A549 (cell line): ENCODE measurements at regions not wholly inside any gene's neighbourhood (a gene's known extent, or its start where the extent isn't known, plus 50 kb on each side); places are given as distances from the start of the nearest gene placed in this dataset.

Experiments used
- ATAC-seq, 2 experiments: fragments of 200-7000 bp in 1 of 2; fragments of >200 bp in 1 of 2; cut with Nextera tagmentation in 1 of 2; cut with Tn5 transposase in 1 of 2; 3 replicates each; pipeline versions ENCODE4 v1.8.0 to v1.9.1; 2018 to 2020; ENCODE audit warnings: mild to moderate bottlenecking in 1 of 2, moderate library complexity in 1 of 2
- CTCF ChIA-PET: fragments of 300-600 bp; sonication (Branson Sonifier 250); formaldehyde crosslinking; extraction: SDS; loops from one replicate; lab custom pipeline; 2021; ENCODE audit warnings: antibody characterized with exemption, inconsistent platforms; lab: Yijun Ruan, JAX
- POLR2A ChIA-PET: fragments of 350-600 bp; formaldehyde crosslinking; extraction: SDS; loops from one replicate; lab custom pipeline; 2021; ENCODE audit warnings: antibody characterized with exemption, inconsistent platforms; lab: Yijun Ruan, JAX
- DNase-seq, 2 experiments: peaks; one replicate each; pipeline versions ENCODE4 v3.0.0 to v3.0.0-alpha.2; 2011 to 2016; ENCODE audit warnings: low read depth in 1 of 2, low spot score in 1 of 2
- FAIRE-seq: peaks from 2 replicates; lab custom pipeline; 2011; peaks lifted over from hg19 to GRCh38; lab: Jason Lieb, UNC
- H3K27ac ChIP-seq, 2 experiments: fragments of >200 bp; sonication (Bioruptor Twin); formaldehyde crosslinking; 3 replicates each; pipeline ENCODE4 v1.5.1; 2016 to 2017
- H3K4me1 ChIP-seq: fragments of >200 bp; sonication (Bioruptor Twin); formaldehyde crosslinking; 3 replicates; pipeline ENCODE4 v1.6.1; 2016
- H3K4me2 ChIP-seq: fragments of >200 bp; sonication (Bioruptor Twin); formaldehyde crosslinking; 3 replicates; pipeline ENCODE4 v1.6.1; 2016
- H3K4me3 ChIP-seq: fragments of >200 bp; sonication (Bioruptor Twin); formaldehyde crosslinking; 3 replicates; pipeline ENCODE4 v1.5.1; 2016
- H3K9me3 ChIP-seq: fragments of >200 bp; sonication (Bioruptor Twin); formaldehyde crosslinking; 3 replicates; pipeline ENCODE4 v1.6.1; 2016
- CEBPB ChIP-seq, 2 experiments: fragments of >200 bp in 1 of 2; sonication (Bioruptor Twin) in 1 of 2; formaldehyde crosslinking in 1 of 2; IDR thresholded peaks; 2 replicates each; pipeline ENCODE4 v1.6.1; 2012 to 2016
- EHF ChIP-seq: fragments of 250-450 bp; sonication (Bioruptor Pico); IDR thresholded peaks from 2 replicates; pipeline ENCODE4 v1.5.0; 2020; ENCODE audit warnings: mild to moderate bottlenecking
- EHMT2 ChIP-seq: fragments of 200-600 bp; sonication (generic); IDR thresholded peaks from 2 replicates; pipeline ENCODE4 v1.6.1; 2016; ENCODE audit warnings: antibody characterized with exemption, low read depth, mild to moderate bottlenecking, moderate library complexity
- EP300 ChIP-seq, 2 experiments: fragments of >200 bp; sonication (Bioruptor Twin); formaldehyde crosslinking; IDR thresholded peaks; 2 replicates in 1 of 2; 3 replicates in 1 of 2; pipeline ENCODE4 v1.6.1; 2016 to 2017
- HDAC2 ChIP-seq: fragments of 200-600 bp; sonication (generic); IDR thresholded peaks from 2 replicates; pipeline ENCODE4 v1.6.1; 2016
- HEYL ChIP-seq: fragments of 250-450 bp; sonication (Bioruptor Pico); IDR thresholded peaks from 2 replicates; pipeline ENCODE4 v1.8.0; 2021; ENCODE audit warnings: mild to moderate bottlenecking, moderate library complexity
- HOXA7 ChIP-seq: fragments of 250-450 bp; sonication (Bioruptor Pico); IDR thresholded peaks from 2 replicates; pipeline ENCODE4 v1.5.0; 2020; ENCODE audit warnings: mild to moderate bottlenecking, moderate library complexity
- HOXB13 ChIP-seq: fragments of 250-450 bp; sonication (Bioruptor Pico); IDR thresholded peaks from 2 replicates; pipeline ENCODE4 v1.5.0; 2020; ENCODE audit warnings: low read depth, mild to moderate bottlenecking, moderate library complexity
- HOXB5 ChIP-seq: fragments of 250-450 bp; sonication (Bioruptor Pico); IDR thresholded peaks from 2 replicates; pipeline ENCODE4 v1.5.0; 2020; ENCODE audit warnings: mild to moderate bottlenecking, moderate library complexity
- JUNB ChIP-seq: fragments of >200 bp; sonication (Bioruptor Twin); formaldehyde crosslinking; IDR thresholded peaks from 2 replicates; pipeline ENCODE4 v1.6.1; 2016
- KDM1A ChIP-seq: fragments of 200-600 bp; sonication (generic); IDR thresholded peaks from 2 replicates; pipeline ENCODE4 v1.6.1; 2016; ENCODE audit warnings: low read depth, mild to moderate bottlenecking
- KDM5A ChIP-seq: fragments of 200-600 bp; sonication (generic); IDR thresholded peaks from 2 replicates; pipeline ENCODE4 v1.6.1; 2016; ENCODE audit warnings: antibody characterized with exemption, mild to moderate bottlenecking
- MAZ ChIP-seq: fragments of 150-350 bp; IDR thresholded peaks from 2 replicates; pipeline ENCODE4 v1.6.1; 2014; ENCODE audit warnings: antibody characterized with exemption, low read depth, low read length, borderline replicate concordance
- MYC ChIP-seq: IDR thresholded peaks from 2 replicates; pipeline ENCODE4 v1.6.1; 2012; ENCODE audit warnings: mild to moderate bottlenecking, inconsistent platforms, low read length, improper control_type of control experiment, borderline replicate concordance
- NR3C1 ChIP-seq: fragments of >200 bp; sonication (Bioruptor Twin); formaldehyde crosslinking; IDR thresholded peaks from 3 replicates; pipeline ENCODE4 v1.6.1; 2017
- POLR2AphosphoS2 ChIP-seq: conservative IDR thresholded peaks from 2 replicates; pipeline ENCODE4 v1.6.1; 2012; ENCODE audit warnings: low read length, improper control_type of control experiment, inconsistent platforms
- RARB ChIP-seq: fragments of 250-450 bp; sonication (Bioruptor Pico); IDR thresholded peaks from 2 replicates; pipeline ENCODE4 v1.8.0; 2021; ENCODE audit warnings: mild to moderate bottlenecking, moderate library complexity
- SMC3 ChIP-seq: fragments of >200 bp; sonication (Bioruptor Twin); formaldehyde crosslinking; IDR thresholded peaks from 3 replicates; pipeline ENCODE4 v1.6.1; 2018; ENCODE audit warnings: inconsistent platforms
- SREBF2 ChIP-seq: fragments of 450-650 bp; IDR thresholded peaks from 2 replicates; pipeline ENCODE4 v1.6.1; 2014; ENCODE audit warnings: mild to moderate bottlenecking, moderate library complexity
- TFCP2L1 ChIP-seq: fragments of 250-450 bp; sonication (Bioruptor Pico); IDR thresholded peaks from 2 replicates; pipeline ENCODE4 v1.5.0; 2021; ENCODE audit warnings: mild to moderate bottlenecking
- TP53 ChIP-seq: fragments of 250-450 bp; sonication (Bioruptor Pico); IDR thresholded peaks from 2 replicates; pipeline ENCODE4 v1.5.0; 2021; ENCODE audit warnings: mild to moderate bottlenecking, moderate library complexity
- ZC3H11A ChIP-seq: fragments of 450-650 bp; IDR thresholded peaks from 2 replicates; pipeline ENCODE4 v1.6.1; 2014; ENCODE audit warnings: antibody characterized with exemption, mild to moderate bottlenecking
- ZFP36 ChIP-seq: fragments of 450-650 bp; IDR thresholded peaks from 2 replicates; pipeline ENCODE4 v1.6.1; 2014; ENCODE audit warnings: borderline replicate concordance; ENCODE audit not compliant: partially characterized antibody
- ZNF302 ChIP-seq: fragments of 250-450 bp; sonication (Bioruptor Pico); IDR thresholded peaks from 2 replicates; pipeline ENCODE4 v1.9.0; 2021; ENCODE audit warnings: inconsistent platforms, mild to moderate bottlenecking, moderate library complexity
- WGBS: methylation state at CpG from one replicate; pipeline ENCODE4 v1.1.6; 2017; ENCODE audit errors: missing lambda C conversion rate; 5-methylcytosine and 5-hydroxymethylcytosine counted together
- TF ChIP-seq, protein P1 (sequence below): fragments of 250-450 bp; sonication (Bioruptor Pico); IDR thresholded peaks from 2 replicates; pipeline ENCODE4 v1.5.0; 2020; ENCODE audit warnings: low read depth, mild to moderate bottlenecking, moderate library complexity
- TF ChIP-seq, protein P2 (sequence below): IDR thresholded peaks from 2 replicates; pipeline ENCODE4 v1.6.1; 2012
- TF ChIP-seq, protein P3 (sequence below): fragments of >200 bp; sonication (Bioruptor Twin); formaldehyde crosslinking; IDR thresholded peaks from 3 replicates; pipeline ENCODE4 v1.6.1; 2016
- TF ChIP-seq, protein P4 (sequence below): fragments of 150-350 bp; IDR thresholded peaks from 2 replicates; pipeline ENCODE4 v1.6.1; 2014; ENCODE audit warnings: low read depth, mild to moderate bottlenecking, low read length
- TF ChIP-seq, protein P5 (sequence below): fragments of 450-650 bp; IDR thresholded peaks from 2 replicates; pipeline ENCODE4 v1.6.1; 2014; ENCODE audit warnings: antibody characterized with exemption
- TF ChIP-seq, protein P6 (sequence below): fragments of >200 bp; sonication (Bioruptor Twin); formaldehyde crosslinking; IDR thresholded peaks from 3 replicates; pipeline ENCODE4 v1.5.1; 2016

DNA sequence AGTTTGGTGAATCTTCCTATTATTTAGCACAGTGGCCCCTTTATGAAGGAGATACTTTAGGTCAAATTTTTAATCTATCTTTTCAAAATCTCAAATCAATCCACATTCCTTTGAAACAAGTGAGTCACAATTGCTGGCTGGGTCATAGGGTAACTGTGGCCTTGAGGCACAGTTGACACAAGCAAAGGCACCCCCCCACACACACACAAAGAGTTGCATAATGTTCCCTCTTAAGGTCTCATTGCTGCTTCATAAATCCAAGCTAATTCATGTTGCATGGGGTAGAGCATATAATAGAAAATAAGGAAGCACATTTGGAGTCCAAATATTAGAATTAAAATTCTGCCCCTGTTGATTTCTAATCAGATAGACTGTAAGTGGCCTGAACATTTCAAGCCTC lies 171.5 kb downstream of the DLEU7 start:
- ATAC-seq, result no peak
- TF ChIP-seq CEBPB (IDR thresholded peaks at IDR 0.05), result no peak
- no peak for TF ChIP-seq HOXB5 (CRISPR knock-in tag)
- TF ChIP-seq HOXB13 (CRISPR knock-in tag), result no peak
- no peak for TF ChIP-seq HEYL
- no peak for TF ChIP-seq POLR2AphosphoS2
- TF ChIP-seq, protein P1, sequence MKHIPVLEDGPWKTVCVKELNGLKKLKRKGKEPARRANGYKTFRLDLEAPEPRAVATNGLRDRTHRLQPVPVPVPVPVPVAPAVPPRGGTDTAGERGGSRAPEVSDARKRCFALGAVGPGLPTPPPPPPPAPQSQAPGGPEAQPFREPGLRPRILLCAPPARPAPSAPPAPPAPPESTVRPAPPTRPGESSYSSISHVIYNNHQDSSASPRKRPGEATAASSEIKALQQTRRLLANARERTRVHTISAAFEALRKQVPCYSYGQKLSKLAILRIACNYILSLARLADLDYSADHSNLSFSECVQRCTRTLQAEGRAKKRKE (CRISPR knock-in tag), result no peak
- TF ChIP-seq, protein P2, sequence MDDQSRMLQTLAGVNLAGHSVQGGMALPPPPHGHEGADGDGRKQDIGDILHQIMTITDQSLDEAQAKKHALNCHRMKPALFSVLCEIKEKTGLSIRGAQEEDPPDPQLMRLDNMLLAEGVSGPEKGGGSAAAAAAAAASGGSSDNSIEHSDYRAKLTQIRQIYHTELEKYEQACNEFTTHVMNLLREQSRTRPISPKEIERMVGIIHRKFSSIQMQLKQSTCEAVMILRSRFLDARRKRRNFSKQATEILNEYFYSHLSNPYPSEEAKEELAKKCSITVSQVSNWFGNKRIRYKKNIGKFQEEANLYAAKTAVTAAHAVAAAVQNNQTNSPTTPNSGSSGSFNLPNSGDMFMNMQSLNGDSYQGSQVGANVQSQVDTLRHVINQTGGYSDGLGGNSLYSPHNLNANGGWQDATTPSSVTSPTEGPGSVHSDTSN, result no peak
- TF ChIP-seq KDM1A, result no peak
- TF ChIP-seq, protein P3, sequence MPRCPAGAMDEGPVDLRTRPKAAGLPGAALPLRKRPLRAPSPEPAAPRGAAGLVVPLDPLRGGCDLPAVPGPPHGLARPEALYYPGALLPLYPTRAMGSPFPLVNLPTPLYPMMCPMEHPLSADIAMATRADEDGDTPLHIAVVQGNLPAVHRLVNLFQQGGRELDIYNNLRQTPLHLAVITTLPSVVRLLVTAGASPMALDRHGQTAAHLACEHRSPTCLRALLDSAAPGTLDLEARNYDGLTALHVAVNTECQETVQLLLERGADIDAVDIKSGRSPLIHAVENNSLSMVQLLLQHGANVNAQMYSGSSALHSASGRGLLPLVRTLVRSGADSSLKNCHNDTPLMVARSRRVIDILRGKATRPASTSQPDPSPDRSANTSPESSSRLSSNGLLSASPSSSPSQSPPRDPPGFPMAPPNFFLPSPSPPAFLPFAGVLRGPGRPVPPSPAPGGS, result no peak
- TF ChIP-seq SMC3, result no peak
- TF ChIP-seq HDAC2, result no peak
- TF ChIP-seq EHMT2, result no peak
- TF ChIP-seq, protein P4, sequence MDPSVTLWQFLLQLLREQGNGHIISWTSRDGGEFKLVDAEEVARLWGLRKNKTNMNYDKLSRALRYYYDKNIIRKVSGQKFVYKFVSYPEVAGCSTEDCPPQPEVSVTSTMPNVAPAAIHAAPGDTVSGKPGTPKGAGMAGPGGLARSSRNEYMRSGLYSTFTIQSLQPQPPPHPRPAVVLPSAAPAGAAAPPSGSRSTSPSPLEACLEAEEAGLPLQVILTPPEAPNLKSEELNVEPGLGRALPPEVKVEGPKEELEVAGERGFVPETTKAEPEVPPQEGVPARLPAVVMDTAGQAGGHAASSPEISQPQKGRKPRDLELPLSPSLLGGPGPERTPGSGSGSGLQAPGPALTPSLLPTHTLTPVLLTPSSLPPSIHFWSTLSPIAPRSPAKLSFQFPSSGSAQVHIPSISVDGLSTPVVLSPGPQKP, result no peak
- TF ChIP-seq, protein P5, sequence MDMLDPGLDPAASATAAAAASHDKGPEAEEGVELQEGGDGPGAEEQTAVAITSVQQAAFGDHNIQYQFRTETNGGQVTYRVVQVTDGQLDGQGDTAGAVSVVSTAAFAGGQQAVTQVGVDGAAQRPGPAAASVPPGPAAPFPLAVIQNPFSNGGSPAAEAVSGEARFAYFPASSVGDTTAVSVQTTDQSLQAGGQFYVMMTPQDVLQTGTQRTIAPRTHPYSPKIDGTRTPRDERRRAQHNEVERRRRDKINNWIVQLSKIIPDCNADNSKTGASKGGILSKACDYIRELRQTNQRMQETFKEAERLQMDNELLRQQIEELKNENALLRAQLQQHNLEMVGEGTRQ, result no peak
- TF ChIP-seq TFCP2L1 (CRISPR knock-in tag), result no peak
- TF ChIP-seq NR3C1, result no peak
- TF ChIP-seq HOXA7, result no peak
- no peak for DNase-seq
- Histone ChIP-seq H3K4me3 (no peak overlapping the region), H3K4me2 (no peak overlapping the region), H3K4me1 (no peaks in the 10 kb centered on the region), H3K27ac (no peak overlapping the region), H3K9me3 (no peaks in the 10 kb centered on the region)
- FAIRE-seq, result no peak
- ChIA-PET POLR2A (no interaction called here), CTCF (no interaction called here)

DNA sequence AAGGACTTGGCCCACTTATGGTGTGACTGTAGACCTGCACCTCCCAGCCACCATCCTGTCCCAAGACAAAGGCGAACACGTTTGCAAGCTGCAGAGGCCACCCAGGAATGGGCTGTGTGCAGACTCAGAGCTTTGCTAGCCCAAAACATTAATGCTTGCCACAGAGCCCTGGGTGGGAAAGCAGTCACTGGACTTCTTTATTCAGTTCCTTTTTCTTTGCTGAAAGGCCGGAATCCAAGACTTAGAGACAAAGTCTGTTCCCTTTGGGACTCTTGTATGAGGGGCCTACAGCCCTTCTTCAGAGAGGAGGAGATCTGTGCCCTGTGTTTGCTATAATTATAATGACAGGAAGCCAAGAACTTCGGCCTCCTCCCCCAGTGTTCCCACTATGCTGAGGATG lies 167.8 kb downstream of the DLEU7 start:
- no peak for ATAC-seq
- TF ChIP-seq ZC3H11A, result no peak
- TF ChIP-seq, protein P5, result no peak
- TF ChIP-seq MAZ, result no peak
- TF ChIP-seq, protein P1 (CRISPR knock-in tag), result no peak
- no peak for TF ChIP-seq TP53
- TF ChIP-seq MYC, result no peak
- no peak for TF ChIP-seq CEBPB (IDR thresholded peaks at IDR 0.05)
- TF ChIP-seq, protein P6, sequence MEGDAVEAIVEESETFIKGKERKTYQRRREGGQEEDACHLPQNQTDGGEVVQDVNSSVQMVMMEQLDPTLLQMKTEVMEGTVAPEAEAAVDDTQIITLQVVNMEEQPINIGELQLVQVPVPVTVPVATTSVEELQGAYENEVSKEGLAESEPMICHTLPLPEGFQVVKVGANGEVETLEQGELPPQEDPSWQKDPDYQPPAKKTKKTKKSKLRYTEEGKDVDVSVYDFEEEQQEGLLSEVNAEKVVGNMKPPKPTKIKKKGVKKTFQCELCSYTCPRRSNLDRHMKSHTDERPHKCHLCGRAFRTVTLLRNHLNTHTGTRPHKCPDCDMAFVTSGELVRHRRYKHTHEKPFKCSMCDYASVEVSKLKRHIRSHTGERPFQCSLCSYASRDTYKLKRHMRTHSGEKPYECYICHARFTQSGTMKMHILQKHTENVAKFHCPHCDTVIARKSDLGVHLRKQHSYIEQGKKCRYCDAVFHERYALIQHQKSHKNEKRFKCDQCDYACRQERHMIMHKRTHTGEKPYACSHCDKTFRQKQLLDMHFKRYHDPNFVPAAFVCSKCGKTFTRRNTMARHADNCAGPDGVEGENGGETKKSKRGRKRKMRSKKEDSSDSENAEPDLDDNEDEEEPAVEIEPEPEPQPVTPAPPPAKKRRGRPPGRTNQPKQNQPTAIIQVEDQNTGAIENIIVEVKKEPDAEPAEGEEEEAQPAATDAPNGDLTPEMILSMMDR, result no peak
- TF ChIP-seq SREBF2, result no peak
- TF ChIP-seq EP300 (IDR thresholded peaks at IDR 0.05), result no peak
- TF ChIP-seq EHF (CRISPR knock-in tag), result no peak
- no peak for TF ChIP-seq KDM5A
- no peak for TF ChIP-seq RARB (CRISPR knock-in tag)
- no peak for TF ChIP-seq JUNB
- TF ChIP-seq, protein P4, result no peak
- no peak for TF ChIP-seq ZFP36
- TF ChIP-seq SMC3, result no peak
- TF ChIP-seq ZNF302 (CRISPR knock-in tag), result no peak
- no peak for TF ChIP-seq HDAC2
- TF ChIP-seq, all 56 proteins: peak for 0
- Histone ChIP-seq H3K4me1 (no peaks in the 10 kb centered on the region), H3K9me3 (no peaks in the 10 kb centered on the region), H3K27ac (no peak overlapping the region), H3K4me3 (no peak overlapping the region), H3K4me2 (no peak overlapping the region)
- FAIRE-seq, result no peak
- no peak for DNase-seq
- 63% methylated on average over 4 of the region's 4 CpGs for WGBS
- POLR2A ChIA-PET, result no interaction called here
- CTCF ChIA-PET, result no interaction called here
